ENCODE measurements at regions not wholly inside any gene's neighbourhood (a gene's known extent, or its start where the extent isn't known, plus 50 kb on each side); places are given as distances from the start of the nearest gene placed in this dataset.

DNA sequence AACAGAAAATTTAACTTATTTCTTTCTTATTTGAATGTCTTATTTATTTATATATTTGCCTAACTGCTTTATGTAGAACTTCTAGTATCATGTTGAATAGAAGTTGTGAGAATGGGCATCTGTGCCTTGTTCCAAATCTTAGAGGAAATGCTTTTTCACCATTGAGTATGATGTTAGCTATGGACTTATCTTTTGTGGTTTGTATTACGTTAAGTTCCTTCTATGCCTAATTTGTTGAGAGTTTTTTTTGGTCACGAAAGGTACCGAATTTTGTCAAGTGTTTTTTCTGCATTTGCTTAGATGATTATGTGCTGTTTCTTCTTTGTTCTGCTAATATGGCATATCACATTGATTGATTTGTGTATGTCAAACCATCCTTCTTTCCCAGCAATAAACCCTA lies 161.0 kb upstream of the TRIM24 start:
- H3K4me3 ChIP-seq (ENCODE audit: low read depth, low read length) = no peak overlapping the region
- DNase-seq (ENCODE audit: low read depth) = no peak
- TF ChIP-seq, protein P1, sequence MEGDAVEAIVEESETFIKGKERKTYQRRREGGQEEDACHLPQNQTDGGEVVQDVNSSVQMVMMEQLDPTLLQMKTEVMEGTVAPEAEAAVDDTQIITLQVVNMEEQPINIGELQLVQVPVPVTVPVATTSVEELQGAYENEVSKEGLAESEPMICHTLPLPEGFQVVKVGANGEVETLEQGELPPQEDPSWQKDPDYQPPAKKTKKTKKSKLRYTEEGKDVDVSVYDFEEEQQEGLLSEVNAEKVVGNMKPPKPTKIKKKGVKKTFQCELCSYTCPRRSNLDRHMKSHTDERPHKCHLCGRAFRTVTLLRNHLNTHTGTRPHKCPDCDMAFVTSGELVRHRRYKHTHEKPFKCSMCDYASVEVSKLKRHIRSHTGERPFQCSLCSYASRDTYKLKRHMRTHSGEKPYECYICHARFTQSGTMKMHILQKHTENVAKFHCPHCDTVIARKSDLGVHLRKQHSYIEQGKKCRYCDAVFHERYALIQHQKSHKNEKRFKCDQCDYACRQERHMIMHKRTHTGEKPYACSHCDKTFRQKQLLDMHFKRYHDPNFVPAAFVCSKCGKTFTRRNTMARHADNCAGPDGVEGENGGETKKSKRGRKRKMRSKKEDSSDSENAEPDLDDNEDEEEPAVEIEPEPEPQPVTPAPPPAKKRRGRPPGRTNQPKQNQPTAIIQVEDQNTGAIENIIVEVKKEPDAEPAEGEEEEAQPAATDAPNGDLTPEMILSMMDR (IDR thresholded peaks at IDR 0.05; ENCODE audit: low read depth, low read length, missing control alignments) = no peak
- in situ Hi-C loops (cut with HindIII; ENCODE audit: low sequenced_read_pairs) = no loop called here

DNA sequence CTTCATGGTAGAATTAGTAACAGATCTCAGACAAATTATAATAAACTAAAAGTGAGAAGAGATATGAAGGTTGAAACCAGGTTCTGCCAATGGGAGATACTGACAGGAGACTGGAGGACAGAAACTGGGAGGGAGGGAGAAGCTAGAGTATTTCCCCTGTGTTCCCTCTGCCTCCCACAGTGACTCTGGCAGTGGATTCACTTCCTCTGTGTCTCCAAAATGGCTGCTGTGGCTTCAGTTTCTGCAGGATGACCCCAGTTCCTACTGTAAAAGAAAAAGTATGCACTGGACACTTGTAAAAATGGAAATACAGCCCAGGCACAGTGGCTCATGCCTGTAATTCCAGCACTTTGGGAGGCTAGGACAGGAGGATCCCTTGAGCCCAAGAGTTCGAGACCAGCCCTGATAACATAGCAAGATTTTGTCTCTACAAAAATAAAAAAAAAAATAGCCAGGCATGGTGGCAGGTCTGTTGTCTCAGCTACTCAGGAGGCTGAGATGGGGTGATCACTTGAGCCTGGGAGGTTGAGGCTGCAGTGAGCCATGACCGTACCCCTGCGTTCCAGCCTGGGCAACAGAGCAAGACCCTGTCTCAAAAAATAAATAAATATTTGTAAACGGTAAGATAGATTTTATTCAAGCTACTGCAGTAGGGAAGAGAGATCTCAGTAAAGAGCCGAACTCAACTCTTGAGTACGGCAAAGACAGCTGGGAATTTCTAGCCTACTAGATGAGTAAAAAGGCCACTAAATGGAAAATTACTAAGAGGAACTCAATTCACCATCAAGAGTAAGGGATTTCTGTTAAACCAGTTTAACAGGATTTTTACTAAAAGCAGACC lies 156.6 kb upstream of the TRIM24 start:
- no peak overlapping the region for H3K4me3 ChIP-seq (ENCODE audit: low read depth, low read length)
- no peak for DNase-seq (ENCODE audit: low read depth)
- TF ChIP-seq, protein P1 (IDR thresholded peaks at IDR 0.05; ENCODE audit: low read depth, low read length, missing control alignments) = no peak
- in situ Hi-C loops (cut with HindIII; ENCODE audit: low sequenced_read_pairs) = no loop called here

DNA sequence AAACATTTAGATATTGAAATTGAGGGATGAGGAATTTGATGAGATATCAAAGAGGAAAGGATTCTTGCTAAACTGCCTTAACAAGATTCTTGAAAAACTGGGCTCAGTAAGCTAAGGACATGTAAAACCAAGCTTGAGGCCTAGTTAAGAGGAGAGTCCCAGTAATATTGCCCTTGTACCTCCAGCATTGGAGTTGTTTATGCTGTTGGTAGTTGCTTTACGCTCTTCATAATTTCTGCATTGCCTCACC lies 156.1 kb upstream of the TRIM24 start:
- in situ Hi-C loops (cut with HindIII; ENCODE audit: low sequenced_read_pairs) = no loop called here
- no peak for DNase-seq (ENCODE audit: low read depth)
- TF ChIP-seq, protein P1 (IDR thresholded peaks at IDR 0.05; ENCODE audit: low read depth, low read length, missing control alignments) = no peak
- H3K4me3 ChIP-seq (ENCODE audit: low read depth, low read length) = no peak overlapping the region

DNA sequence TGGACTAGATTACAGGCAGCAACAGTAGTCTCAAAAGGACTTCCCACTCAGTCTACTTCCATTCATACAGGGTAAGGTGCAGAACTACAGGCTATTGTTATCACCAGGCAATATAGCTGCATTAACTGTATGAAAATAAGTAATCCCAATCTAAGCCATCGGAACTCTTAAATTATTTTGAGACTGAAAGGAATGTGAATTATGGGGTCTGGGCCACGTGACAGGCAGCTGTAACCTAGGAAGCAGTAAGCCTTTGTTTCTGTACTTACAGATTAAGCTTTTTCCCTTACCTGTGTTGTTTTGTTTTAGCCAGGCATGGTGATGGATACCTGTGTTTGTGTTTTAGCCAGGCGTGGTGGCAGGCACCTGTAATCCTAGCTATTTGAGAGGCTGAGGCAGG lies 152.4 kb upstream of the TRIM24 start:
- TF ChIP-seq, protein P1 (IDR thresholded peaks at IDR 0.05; ENCODE audit: low read depth, low read length, missing control alignments) = no peak
- DNase-seq (ENCODE audit: low read depth) = no peak
- in situ Hi-C loops (cut with HindIII; ENCODE audit: low sequenced_read_pairs) = no loop called here
- H3K4me3 ChIP-seq (ENCODE audit: low read depth, low read length) = no peak overlapping the region

DNA sequence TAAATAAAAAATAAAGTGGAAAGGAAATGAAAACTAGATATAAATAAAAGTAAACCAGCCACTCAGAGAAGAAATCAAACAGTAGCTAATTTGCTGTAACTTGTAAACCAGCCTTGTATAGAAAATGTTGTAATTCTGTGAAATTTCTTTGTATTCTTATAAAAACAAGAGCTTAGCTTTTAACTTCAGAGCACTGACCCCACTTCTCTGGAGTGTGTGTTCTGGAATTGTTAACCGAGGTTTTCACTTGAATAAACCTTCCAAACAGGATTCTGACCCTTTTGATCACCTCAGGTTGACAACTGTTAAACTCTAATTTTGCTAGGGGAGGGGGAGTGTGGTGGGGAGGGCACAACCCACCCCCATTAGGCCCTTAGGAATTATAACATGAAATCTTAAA lies 151.9 kb upstream of the TRIM24 start:
- in situ Hi-C loops (cut with HindIII; ENCODE audit: low sequenced_read_pairs) = no loop called here
- TF ChIP-seq, protein P1 (IDR thresholded peaks at IDR 0.05; ENCODE audit: low read depth, low read length, missing control alignments) = no peak
- H3K4me3 ChIP-seq (ENCODE audit: low read depth, low read length) = no peak overlapping the region
- no peak for DNase-seq (ENCODE audit: low read depth)

DNA sequence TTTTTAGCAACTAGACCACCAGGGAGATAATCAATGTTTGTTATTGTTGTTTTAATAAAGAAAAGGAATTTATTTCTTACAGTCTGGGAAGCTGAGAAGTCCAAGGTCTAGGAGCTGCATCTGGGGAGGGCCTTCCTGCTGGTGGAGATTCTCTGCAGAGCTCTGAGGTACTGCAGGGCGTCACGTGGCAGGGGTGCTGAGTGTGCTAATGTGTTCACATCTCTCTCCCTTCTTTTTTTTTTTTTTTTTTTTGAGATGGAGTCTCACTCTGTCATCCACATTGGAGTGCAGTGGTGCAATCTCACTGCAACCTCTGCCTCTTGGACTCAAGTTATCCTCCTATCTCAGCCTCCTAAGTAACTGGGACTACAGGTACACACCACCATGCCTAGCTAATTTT lies 150.9 kb upstream of the TRIM24 start:
- TF ChIP-seq, protein P1 (IDR thresholded peaks at IDR 0.05; ENCODE audit: low read depth, low read length, missing control alignments) = no peak
- DNase-seq (ENCODE audit: low read depth) = no peak
- H3K4me3 ChIP-seq (ENCODE audit: low read depth, low read length) = no peak overlapping the region
- in situ Hi-C loops (cut with HindIII; ENCODE audit: low sequenced_read_pairs) = no loop called here

Data from astrocyte of the cerebellum (primary cell).